ENCODE measurements at regions not wholly inside any gene's neighbourhood (a gene's known extent, or its start where the extent isn't known, plus 50 kb on each side); places are given as distances from the start of the nearest gene placed in this dataset.
"Not testable (repeated sequence)": the region's sequence is repeated elsewhere in the genome, so short reads cannot be mapped to it uniquely, and the experiment has no call there.

DNA sequence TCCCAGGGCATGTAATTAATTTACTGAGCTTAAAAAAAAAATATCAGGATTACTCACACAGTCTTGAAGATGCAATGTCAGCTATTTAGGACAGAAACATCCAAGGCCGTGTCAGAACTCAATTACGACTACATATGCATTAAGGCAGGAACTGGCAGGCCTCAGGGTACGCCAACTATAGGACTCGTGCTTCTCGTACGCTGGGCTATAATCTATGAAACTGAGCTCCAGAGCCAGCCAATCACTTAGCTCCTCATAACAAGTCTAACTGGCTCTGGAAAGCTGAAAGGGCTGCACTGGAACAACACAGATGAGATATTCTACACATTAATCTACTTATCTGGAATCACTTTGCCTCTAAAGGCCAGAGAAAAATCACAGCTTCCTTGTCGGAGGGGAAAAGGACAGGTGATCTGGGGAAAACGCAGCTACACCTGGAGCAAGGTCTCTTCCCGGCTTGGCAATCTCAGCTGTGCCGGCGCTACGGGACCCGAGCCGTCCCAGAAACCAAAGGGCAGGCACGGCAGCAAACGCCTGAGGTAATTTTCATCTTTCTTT is 212.0 kb downstream of the DEPDC1B start:
- DNase-seq = no peak

DNA sequence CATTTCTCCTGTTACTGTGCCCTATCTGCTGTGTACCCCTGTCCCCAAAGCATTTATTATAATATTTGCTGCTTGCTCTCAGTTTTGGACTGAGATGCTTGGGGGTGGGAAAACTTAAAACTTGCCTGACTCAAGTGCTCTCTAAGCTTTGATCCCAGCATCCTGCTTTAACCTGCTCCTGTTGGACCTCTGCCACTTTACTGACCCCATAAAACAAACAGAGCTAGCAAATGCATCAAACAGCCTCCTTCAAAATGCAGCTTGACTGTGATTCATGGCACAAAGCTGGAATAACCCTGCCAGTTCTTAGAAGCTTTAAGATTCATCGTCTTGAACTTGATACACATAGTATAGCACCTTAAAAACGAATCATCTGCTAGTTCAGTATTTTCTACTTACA is 212.5 kb downstream of the DEPDC1B start:
- no peak for DNase-seq

GRCh38 chr5:60485361-60485760 is 214.6 kb downstream of the DEPDC1B start:
- DNase-seq = no peak

DNA sequence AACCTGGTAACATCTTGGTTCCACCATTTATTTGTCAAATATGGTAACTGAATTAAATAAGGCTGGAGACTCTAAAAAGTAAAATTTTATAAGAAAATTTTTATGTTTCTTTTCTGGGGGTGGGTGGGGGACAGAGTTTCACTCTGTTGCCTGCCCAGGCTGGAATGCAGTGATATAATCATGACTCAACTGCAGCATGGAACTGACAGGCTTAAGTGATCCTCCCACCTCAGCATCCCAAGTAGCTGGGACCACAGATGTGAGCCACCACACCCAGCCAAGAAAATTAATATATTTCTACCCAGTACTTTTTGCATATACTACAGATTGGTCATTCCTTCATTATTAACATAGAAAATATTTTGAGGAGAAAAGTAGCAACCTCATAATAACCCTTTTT is 216.9 kb downstream of the DEPDC1B start:
- DNase-seq = no peak

- DNase-seq = no peak
Measured at GRCh38 chr5:60482301-60482700, 217.7 kb downstream of the DEPDC1B start.

DNA sequence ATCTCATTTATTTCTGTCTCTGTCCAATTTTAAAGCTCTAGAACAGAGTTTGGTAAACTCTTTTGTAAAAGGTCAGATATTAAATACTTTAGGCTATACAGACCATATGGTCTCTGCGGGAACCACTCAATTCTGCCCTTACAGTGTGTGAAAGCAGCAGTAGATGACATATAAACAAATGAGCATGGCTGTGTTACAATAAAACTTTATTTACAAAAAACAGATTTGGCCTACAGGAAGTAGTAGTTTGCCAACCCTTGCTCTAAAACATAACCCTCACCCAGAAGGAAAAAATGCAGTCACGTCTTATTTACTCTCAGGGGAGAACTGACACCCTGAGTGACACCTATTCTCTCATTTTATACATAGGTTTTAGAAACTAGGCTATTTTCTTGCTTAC is 220.4 kb downstream of the DEPDC1B start:
- DNase-seq = no peak

DNA sequence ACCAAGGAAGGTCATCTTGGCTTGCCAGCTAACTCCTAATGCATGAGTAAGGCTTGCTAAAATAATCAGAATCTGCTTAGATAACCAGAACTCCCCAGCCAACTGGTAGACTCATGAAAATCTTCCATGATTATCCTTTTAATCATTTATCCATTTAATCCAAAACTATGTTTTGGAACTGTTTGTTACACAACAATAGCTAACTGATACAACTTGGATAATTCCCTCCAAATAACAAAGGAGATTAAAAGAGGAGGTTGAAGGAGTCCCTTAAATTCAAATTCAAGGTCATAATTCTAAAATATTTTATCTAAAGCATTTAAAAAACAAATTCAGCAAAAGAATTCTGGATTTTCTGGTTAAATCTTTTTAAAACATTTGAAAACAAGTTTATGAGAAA is 222.1 kb downstream of the DEPDC1B start:
- no peak for DNase-seq

- no peak for DNase-seq
Measured at GRCh38 chr5:60473654-60474053, 226.3 kb downstream of the DEPDC1B start.

DNA sequence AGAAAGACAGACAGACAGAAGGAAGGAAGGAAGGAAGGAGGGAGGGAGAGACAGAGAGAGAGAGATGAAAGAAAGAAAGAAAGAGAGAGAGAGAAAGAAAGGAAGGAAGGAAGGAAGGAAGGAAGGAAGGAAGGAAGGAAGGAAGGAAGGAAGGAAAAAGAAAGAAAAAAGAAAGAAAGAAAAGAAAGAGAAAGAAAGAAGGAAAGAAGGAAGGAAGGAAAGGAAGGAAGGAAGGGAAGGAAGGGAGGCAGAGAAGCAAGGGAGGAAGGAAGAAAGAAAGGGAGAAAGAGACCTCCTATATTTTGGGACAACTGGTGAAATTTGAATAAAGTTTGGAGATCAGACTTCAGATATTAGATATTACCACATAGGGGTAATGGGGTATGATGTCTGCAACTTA is 226.9 kb downstream of the DEPDC1B start:
- DNase-seq = not testable (repeated sequence)

DNA sequence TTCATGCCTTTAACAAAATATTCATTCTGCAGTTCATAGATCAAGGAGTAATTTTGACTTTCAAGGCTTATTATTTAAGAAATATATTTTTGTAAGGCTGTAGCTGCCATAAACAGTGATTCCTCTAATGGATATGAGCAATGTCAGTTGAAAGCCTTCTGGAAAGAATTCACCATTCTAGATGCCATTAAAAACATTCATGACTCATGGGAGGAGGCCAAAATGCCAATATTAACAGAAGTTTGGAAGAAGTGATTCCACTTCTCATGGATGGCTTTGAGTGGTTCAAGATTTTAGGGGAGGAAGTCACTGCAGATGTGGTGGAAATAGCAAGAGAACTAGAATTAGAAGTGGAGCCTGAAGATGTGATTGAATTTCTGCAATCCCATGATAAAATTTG is 229.1 kb downstream of the DEPDC1B start:
- no peak for DNase-seq

DNA sequence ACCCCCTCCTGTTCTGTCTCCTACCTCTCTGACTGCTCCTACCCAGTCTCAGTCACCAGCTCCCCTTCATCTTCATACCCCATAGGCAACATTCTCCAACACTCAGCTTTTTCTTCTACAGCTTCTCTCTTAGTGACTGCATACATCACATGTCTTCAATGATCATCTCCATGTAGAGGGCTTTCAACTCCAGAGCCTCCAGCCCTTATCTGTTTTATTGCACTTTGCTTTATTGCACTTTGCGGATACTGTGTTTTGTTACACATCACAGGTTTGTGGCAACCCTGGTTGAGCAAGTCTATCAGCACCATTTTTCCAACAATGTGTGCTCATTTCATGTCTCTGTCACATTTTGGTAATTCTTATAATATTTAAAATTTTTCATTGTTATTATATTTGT is 230.7 kb downstream of the DEPDC1B start:
- no peak for DNase-seq

GRCh38 chr5:60463179-60463868 is 236.6 kb downstream of the DEPDC1B start:
- DNase-seq = no peak

DNA sequence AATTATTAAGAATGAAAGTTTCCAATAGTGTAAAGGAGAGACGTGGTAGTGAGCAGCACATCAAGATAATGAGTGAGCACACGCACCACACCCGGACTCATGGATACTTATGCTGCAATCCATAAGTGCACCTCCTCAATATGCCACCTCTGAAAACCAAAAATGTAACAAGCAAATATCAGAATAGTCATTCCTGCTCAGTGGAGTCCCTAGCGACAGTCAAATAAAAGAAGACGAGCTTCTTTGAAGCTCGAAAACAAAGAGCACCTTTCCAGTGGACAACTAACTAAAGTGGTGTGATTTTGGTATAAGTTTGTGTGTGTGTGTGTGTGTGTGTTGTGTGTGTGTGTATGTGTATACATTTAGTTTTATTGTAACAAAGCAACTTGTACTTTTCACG is 241.3 kb downstream of the DEPDC1B start:
- no peak for DNase-seq

- no peak for DNase-seq
Measured at GRCh38 chr5:60457233-60457632, 242.7 kb downstream of the DEPDC1B start.

DNA sequence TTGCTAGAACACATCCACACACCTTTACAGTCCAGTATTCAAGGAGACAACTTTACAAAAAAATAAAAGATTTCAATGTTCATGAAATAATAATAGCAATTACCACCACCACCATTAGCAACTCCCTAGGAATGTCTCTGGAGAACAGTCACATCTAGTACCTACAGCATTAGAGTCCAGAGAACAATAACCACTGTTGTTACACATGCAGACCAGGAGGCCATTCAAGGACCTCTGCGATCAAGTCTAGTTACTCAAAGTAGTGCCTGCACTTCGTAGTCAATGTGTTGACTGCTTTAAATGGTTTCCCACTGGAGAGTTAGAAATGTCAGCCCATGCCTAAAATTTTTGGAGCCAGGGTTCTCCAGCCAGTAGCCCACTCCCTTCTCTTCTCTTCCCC is 244.4 kb downstream of the DEPDC1B start:
- no peak for DNase-seq

- not testable (repeated sequence) for DNase-seq
Measured at GRCh38 chr5:60454277-60454676, 245.7 kb downstream of the DEPDC1B start.

- no peak for DNase-seq
Measured at GRCh38 chr5:60453186-60453976, 246.6 kb downstream of the DEPDC1B start.

- DNase-seq = no peak
Measured at GRCh38 chr5:60448600-60448999, 251.4 kb downstream of the DEPDC1B start.

DNA sequence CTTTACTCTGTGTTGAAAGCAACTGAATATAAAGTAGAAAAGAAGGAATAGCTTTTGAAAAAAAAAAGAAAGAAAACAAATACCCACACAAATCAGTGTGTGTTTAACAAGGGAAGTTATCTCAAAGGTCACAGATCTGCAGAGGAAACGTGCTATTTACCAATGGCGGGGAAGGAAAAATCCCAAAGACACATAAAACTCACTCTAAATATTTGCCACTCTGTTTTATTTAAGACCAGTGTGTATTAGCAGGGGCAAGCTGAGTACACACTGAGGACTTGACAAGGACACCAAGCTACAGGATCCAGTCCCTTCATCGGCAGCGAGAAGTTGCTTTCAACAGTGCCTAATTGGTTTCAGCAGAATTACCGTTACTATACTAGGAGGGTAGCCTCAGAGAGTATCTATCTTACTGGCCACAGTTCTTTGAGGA is 252.5 kb downstream of the DEPDC1B start:
- DNase-seq = no peak

DNA sequence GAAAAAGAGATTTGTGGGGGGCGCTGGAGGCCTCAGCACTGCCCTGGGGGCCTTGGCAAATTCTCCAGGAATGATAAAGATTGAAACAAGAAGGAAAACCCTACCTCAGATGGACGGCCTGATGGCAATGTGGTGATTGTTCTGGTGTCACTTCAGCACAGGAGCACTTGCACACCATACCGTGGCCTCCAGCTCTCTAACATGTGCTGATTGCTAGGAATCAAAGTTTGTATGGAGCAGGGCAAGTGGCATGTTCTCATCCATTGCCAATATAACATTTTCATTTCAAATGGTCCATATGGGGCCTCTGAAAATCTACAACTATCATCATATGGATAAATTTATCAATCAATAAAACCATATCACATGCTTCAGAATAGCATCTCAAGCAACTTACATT is 253.0 kb downstream of the DEPDC1B start:
- DNase-seq = no peak

DNA sequence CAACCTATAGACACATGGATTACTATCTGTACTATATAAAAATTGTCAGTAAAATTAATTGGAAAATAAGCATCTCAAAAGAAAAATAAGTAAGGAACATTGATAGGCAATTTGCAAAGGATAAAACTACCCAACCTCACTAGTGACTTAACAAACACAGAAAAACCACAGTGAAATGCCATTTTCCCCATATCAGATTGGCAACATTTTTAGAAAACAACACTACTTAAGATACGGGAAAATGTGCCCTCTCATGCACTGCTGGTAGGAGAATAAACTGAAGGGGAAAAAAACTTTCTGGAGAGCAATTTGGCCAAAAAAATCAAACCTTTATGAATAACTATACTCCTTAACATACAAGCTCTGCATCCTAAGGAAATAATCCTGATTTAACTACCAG is 254.0 kb downstream of the DEPDC1B start:
- no peak for DNase-seq

DNA sequence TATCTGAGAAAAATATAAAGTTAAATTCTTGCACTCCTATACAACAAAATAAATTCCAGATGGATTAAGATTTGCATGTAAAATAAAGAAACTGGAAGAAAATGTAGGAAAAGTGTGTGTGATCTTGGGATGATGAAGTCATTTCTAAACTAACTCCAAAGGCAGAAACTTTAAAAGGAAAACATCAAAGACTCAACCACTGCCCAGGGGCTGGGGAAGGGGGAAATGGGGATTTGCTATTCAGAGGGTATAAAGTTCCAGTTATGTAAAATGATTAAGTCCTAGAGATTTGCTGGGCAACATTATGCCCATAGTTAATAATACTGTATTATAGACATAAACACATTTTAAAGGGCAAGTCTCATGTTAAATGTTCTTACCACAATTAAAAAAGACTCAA is 254.5 kb downstream of the DEPDC1B start:
- no peak for DNase-seq

DNA sequence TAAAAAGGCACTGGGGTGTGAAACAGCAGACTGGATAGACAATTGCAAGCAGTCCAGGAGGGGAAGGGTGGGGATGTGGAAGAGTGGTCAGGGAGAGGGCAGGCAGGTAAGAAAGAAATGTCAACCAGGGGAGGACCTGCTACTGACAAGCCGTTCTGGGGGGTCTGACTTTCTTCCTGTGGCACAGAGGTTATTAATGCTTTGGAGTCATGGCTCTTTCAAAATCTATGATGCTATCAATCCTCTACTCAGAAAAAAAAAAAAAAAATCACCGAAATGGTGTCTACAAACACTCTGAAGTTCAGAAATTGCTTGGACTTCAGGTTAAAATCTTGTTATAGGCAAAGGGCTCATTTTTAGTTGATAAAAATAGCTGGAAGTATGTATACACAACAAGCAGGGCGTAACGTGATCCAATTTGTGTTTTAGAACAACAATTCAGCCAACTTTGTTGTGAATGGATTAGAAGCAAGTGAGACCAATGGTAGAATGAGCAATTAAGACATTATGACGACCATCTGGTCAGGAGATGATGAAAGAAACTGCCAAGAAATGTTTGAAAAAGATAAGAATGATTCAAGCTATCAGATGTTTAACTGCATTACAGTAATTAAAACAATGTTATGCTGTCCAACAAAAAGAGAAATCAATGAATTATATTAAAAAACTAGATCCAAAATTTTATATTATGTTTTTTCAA is 255.2 kb downstream of the DEPDC1B start:
- DNase-seq = no peak

DNA sequence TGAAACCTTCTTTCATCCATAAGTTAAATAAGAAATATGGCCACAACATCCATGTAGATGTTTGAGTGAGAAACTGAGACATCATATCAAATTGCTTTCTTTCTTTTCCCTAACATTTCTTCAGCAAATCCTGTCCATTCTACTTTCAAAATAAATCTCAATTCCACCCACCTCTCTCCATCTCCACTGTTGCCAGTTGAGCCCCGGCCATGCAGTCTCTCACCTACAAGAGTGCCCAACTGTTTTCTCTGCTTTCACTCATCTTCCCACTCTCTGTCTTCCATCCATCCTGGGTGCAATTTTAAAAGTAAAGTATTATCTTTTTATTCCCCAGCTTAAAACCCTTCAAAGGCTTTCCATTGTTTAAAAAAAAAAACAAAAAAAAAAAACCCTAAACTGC is 260.4 kb downstream of the DEPDC1B start:
- DNase-seq = no peak
